ENCODE measurements at regions not wholly inside any gene's neighbourhood (a gene's known extent, or its start where the extent isn't known, plus 50 kb on each side); places are given as distances from the start of the nearest gene placed in this dataset.

GRCh38 chr21:21661741-21662140 is 663.5 kb downstream of the NCAM2 start:
- 31 to 70% (median 43%) methylated on average over 1 of the region's 1 CpG for WGBS, 4 donors
- ATAC-seq (no peak), DNase-seq (no peak)
- Histone ChIP-seq H3K27me3 (no peaks in the 10 kb centered on the region), H3K36me3 (no peaks in the 10 kb centered on the region), H3K4me1 (no peaks in the 10 kb centered on the region), H3K27ac (no peak overlapping the region), H3K9me3 (peaks cover 0 to 4% (median 0%) of the 10 kb centered on the region in 12 donors), H3K4me3 (no peak overlapping the region)
- intact Hi-C loops (cut with DNase I): no loop called here
- TF ChIP-seq POLR2A (IDR thresholded peaks at IDR 0.05) (no peak), CTCF (IDR thresholded peaks at IDR 0.05) (no peak)

GRCh38 chr21:21662776-21663175 is 664.6 kb downstream of the NCAM2 start:
- ATAC-seq: no peak
- DNase-seq: no peak
- intact Hi-C loops (cut with DNase I): no loop called here
- Histone ChIP-seq H3K36me3 (no peaks in the 10 kb centered on the region), H3K4me3 (no peak overlapping the region), H3K9me3 (peaks cover 0 to 4% (median 0%) of the 10 kb centered on the region in 12 donors), H3K27me3 (no peaks in the 10 kb centered on the region), H3K27ac (no peak overlapping the region), H3K4me1 (no peaks in the 10 kb centered on the region)
- TF ChIP-seq CTCF (IDR thresholded peaks at IDR 0.05): no peak
- no peak for TF ChIP-seq POLR2A (IDR thresholded peaks at IDR 0.05)
- 73 to 87% (median 85%) methylated on average over 1 of the region's 1 CpG for WGBS, 4 donors

- intact Hi-C loops (cut with DNase I): no loop called here
- ATAC-seq: no peak
- TF ChIP-seq POLR2A (IDR thresholded peaks at IDR 0.05) (no peak), CTCF (IDR thresholded peaks at IDR 0.05) (no peak)
- Histone ChIP-seq H3K4me1 (no peaks in the 10 kb centered on the region), H3K36me3 (no peaks in the 10 kb centered on the region), H3K4me3 (no peak overlapping the region), H3K9me3 (no peaks in the 10 kb centered on the region), H3K27me3 (no peaks in the 10 kb centered on the region), H3K27ac (no peak overlapping the region)
- DNase-seq: no peak
- 66 to 70% (median 67%) methylated on average over 5 of the region's 5 CpGs for WGBS, 4 donors
These were observed 666.7 kb downstream of the NCAM2 start for GRCh38 chr21:21664871-21665270.

DNA sequence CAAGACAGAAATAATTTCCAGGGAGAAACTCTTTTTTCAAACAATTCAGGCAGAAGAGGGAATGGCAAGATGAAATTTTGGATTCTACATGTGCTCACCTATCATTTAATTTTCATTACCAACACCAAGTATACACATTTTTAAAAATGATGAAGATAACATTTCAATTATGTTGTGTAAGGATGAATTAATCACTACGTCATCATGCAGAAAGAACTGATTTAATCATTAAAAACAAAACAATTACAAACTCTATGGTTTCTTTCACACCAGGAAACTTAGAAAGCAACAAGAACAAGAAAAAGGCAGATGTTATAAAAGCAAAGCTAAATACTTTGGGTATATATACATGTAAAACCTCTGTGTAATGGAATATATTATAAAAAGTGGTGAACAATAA is 668.5 kb downstream of the NCAM2 start:
- no peaks in the 10 kb centered on the region for H3K4me1 ChIP-seq
- H3K27me3 ChIP-seq: no peaks in the 10 kb centered on the region
- H3K4me3 ChIP-seq: no peak overlapping the region
- 65 to 77% (median 71%) methylated on average over 1 of the region's 1 CpG for WGBS, 4 donors
- DNase-seq (no peak), ATAC-seq (no peak)
- no peak for TF ChIP-seq CTCF (IDR thresholded peaks at IDR 0.05)
- H3K9me3 ChIP-seq: peaks cover 0 to 2% (median 0%) of the 10 kb centered on the region in 12 donors
- no peaks in the 10 kb centered on the region for H3K36me3 ChIP-seq
- intact Hi-C loops (cut with DNase I): no loop called here
- H3K27ac ChIP-seq: no peak overlapping the region
